Inflammatory macrophage (primary cell): ENCODE measurements at regions not wholly inside any gene's neighbourhood (a gene's known extent, or its start where the extent isn't known, plus 50 kb on each side); places are given as distances from the start of the nearest gene placed in this dataset.

Experiments used
- DNase-seq, 2 donors: peaks; one replicate each; pipeline ENCODE4 v3.0.0-alpha.2; 2020 to 2022

- DNase-seq: peak; percentile 60 to 61
Observed at GRCh38 chr2:42947809-42948600, 155.6 kb upstream of the HAAO start.

- DNase-seq: no peak
Observed at GRCh38 chr2:42944779-42945415, 152.5 kb upstream of the HAAO start.

GRCh38 chr2:42942990-42943493 lies 150.7 kb upstream of the HAAO start:
- DNase-seq: no peak

GRCh38 chr2:42942214-42942989 lies 150.0 kb upstream of the HAAO start:
- DNase-seq: no peak

GRCh38 chr2:42941633-42942176 lies 149.3 kb upstream of the HAAO start:
- DNase-seq: peak in 1 of 2 donors; percentile 2

GRCh38 chr2:42939411-42940206 lies 147.2 kb upstream of the HAAO start:
- DNase-seq: no peak

GRCh38 chr2:42938671-42939370 lies 146.4 kb upstream of the HAAO start:
- no peak for DNase-seq

- no peak for DNase-seq
Observed at GRCh38 chr2:42937171-42937875, 144.9 kb upstream of the HAAO start.

- DNase-seq: no peak
Observed at GRCh38 chr2:42935692-42936671, 143.6 kb upstream of the HAAO start.

GRCh38 chr2:42934580-42935186 lies 142.3 kb upstream of the HAAO start:
- no peak for DNase-seq

- DNase-seq: no peak
Observed at GRCh38 chr2:42933824-42934254, 141.5 kb upstream of the HAAO start.

- no peak for DNase-seq
Observed at GRCh38 chr2:42932271-42933151, 140.1 kb upstream of the HAAO start.

- no peak for DNase-seq
Observed at GRCh38 chr2:42931818-42932195, 139.4 kb upstream of the HAAO start.

GRCh38 chr2:42931146-42931817 lies 138.9 kb upstream of the HAAO start:
- DNase-seq: peak in 1 of 2 donors; percentile 39

GRCh38 chr2:42930025-42930581 lies 137.7 kb upstream of the HAAO start:
- DNase-seq: peak in 1 of 2 donors; percentile 27

- DNase-seq: no peak
Observed at GRCh38 chr2:42929546-42930024, 137.2 kb upstream of the HAAO start.
